GM21390 (cell line): ENCODE measurements at regions not wholly inside any gene's neighbourhood (a gene's known extent, or its start where the extent isn't known, plus 50 kb on each side); places are given as distances from the start of the nearest gene placed in this dataset.
"Not testable (repeated sequence)": the region's sequence is repeated elsewhere in the genome, so short reads cannot be mapped to it uniquely, and the experiment has no call there.

Experiments used
- ATAC-seq: cut with Tn5 transposase; IDR thresholded peaks from one replicate; pipeline ENCODE4 v1.9.1; 2021; ENCODE audit not compliant: unreplicated experiment

GRCh38 chr15:75100679-75101078, 77.3 kb downstream of the PPCDC start:
- no peak for ATAC-seq

- peak; percentile 36 for ATAC-seq
Observed at GRCh38 chr15:75104804-75105557, 81.6 kb downstream of the PPCDC start.

GRCh38 chr15:75107516-75107907, 84.1 kb downstream of the PPCDC start:
- ATAC-seq: no peak

- no peak for ATAC-seq
Observed at GRCh38 chr15:75107908-75108838, 84.8 kb downstream of the PPCDC start.

- ATAC-seq: no peak
Observed at GRCh38 chr15:75109021-75109735, 85.8 kb downstream of the PPCDC start.

GRCh38 chr15:75109736-75110130, 86.3 kb downstream of the PPCDC start:
- no peak for ATAC-seq

GRCh38 chr15:75112278-75112847, 89.0 kb downstream of the PPCDC start:
- no peak for ATAC-seq

GRCh38 chr15:75112848-75113492, 88.7 kb upstream of the C15orf39 start:
- ATAC-seq: peak; percentile 51

GRCh38 chr15:75114327-75114726, 87.4 kb upstream of the C15orf39 start:
- ATAC-seq: no peak

- ATAC-seq: no peak
Observed at GRCh38 chr15:75114796-75115195, 86.9 kb upstream of the C15orf39 start.

GRCh38 chr15:75115411-75115913, 86.2 kb upstream of the C15orf39 start:
- not testable (repeated sequence) for ATAC-seq

- ATAC-seq: not testable (repeated sequence)
Observed at GRCh38 chr15:75116143-75116542, 85.5 kb upstream of the C15orf39 start.

- ATAC-seq: no peak
Observed at GRCh38 chr15:75117993-75118392, 83.7 kb upstream of the C15orf39 start.

GRCh38 chr15:75119312-75119711, 82.4 kb upstream of the C15orf39 start:
- ATAC-seq: not testable (repeated sequence)

- ATAC-seq: no peak
Observed at GRCh38 chr15:75121491-75121890, 80.2 kb upstream of the C15orf39 start.

GRCh38 chr15:75123395-75123794, 78.3 kb upstream of the C15orf39 start:
- no peak for ATAC-seq

GRCh38 chr15:75124278-75124677, 77.4 kb upstream of the C15orf39 start:
- ATAC-seq: not testable (repeated sequence)

GRCh38 chr15:75125935-75126334, 75.7 kb upstream of the C15orf39 start:
- ATAC-seq: no peak

GRCh38 chr15:75126864-75127580, 74.7 kb upstream of the C15orf39 start:
- no peak for ATAC-seq

GRCh38 chr15:75129788-75130187, 71.9 kb upstream of the C15orf39 start:
- no peak for ATAC-seq
